ENCODE measurements at regions not wholly inside any gene's neighbourhood (a gene's known extent, or its start where the extent isn't known, plus 50 kb on each side); places are given as distances from the start of the nearest gene placed in this dataset.

DNA sequence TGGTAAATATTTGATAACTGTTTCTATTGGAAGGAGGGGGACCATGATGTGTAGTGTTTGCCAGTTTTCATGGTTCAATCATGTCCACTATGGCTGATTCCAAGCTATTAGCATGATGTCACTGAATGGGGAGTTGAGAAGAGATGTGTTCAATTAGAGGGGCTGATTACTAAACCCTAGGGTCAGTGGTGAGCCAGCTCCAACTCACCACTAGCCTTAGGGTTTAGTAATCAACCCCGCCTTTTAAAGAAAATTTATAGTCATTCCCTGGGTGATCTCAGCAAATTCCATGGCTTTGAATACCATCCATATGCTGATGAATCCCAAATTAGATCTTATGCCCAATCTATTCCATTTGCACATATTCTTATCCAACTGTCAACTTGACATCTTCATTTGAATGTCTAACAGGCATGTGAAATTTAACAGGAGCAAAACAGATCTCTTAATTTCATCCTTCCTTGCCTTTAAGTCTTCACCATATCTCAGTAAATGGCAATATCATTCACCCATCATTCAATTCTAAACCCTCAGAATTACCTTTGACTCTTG is 98.8 kb downstream of the GCNT1 start:
- ChIA-PET POLR2A (ENCODE audit: low non-redundant PET) (no interaction called here), CTCF (no interaction called here)
- no peak for TF ChIP-seq EZH2 (IDR thresholded peaks at IDR 0.05; ENCODE audit: borderline replicate concordance, low read depth, low read length, poor library complexity, severe bottlenecking)
- TF ChIP-seq, protein P1, sequence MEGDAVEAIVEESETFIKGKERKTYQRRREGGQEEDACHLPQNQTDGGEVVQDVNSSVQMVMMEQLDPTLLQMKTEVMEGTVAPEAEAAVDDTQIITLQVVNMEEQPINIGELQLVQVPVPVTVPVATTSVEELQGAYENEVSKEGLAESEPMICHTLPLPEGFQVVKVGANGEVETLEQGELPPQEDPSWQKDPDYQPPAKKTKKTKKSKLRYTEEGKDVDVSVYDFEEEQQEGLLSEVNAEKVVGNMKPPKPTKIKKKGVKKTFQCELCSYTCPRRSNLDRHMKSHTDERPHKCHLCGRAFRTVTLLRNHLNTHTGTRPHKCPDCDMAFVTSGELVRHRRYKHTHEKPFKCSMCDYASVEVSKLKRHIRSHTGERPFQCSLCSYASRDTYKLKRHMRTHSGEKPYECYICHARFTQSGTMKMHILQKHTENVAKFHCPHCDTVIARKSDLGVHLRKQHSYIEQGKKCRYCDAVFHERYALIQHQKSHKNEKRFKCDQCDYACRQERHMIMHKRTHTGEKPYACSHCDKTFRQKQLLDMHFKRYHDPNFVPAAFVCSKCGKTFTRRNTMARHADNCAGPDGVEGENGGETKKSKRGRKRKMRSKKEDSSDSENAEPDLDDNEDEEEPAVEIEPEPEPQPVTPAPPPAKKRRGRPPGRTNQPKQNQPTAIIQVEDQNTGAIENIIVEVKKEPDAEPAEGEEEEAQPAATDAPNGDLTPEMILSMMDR (conservative IDR thresholded peaks at IDR 0.05; ENCODE audit: low read depth, low read length) = no peak
- no peaks in the 10 kb centered on the region for H3K4me1 ChIP-seq (ENCODE audit: insufficient read depth, low read length, poor library complexity, severe bottlenecking)
- H3K36me3 ChIP-seq (ENCODE audit: insufficient read depth, low read length, poor library complexity, severe bottlenecking) = no peaks in the 10 kb centered on the region
- intact Hi-C loops (cut with micrococcal nuclease; ENCODE audit: unreplicated experiment) = no loop called here
- no peak overlapping the region for H3K4me3 ChIP-seq (ENCODE audit: low read depth, low read length, poor library complexity, severe bottlenecking)
- no peak for DNase-seq (ENCODE audit: low spot score)
- no peak overlapping the region for H3K27ac ChIP-seq (ENCODE audit: low read depth, low read length, poor library complexity, severe bottlenecking)
- no peaks in the 10 kb centered on the region for H3K9me3 ChIP-seq (ENCODE audit: low read depth, low read length, poor library complexity, severe bottlenecking)
- peaks cover 13% of the 10 kb centered on the region for H3K27me3 ChIP-seq (replicated peaks; ENCODE audit: insufficient read depth, low read depth, low read length, poor library complexity)
- BruUV-seq (replicated peaks) = no TSS peak

DNA sequence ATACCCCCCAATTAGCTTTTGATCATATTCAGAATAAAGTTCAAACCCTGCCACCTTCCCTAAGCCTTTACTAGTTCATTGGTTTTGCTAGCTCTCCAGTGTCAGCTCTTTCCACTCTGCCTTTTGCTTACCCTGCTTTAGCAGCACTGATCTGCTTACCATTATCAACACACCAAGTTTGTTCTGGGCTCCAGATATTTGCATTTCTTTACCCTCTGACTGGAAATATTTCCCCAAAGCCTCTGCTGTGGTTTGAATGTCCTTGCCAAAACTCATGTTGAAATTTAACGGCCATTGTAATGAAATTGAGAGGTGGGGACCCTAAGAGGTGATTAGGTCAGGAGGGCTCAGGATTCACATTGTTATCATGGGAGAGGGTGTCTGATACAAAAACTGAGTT is 99.5 kb downstream of the GCNT1 start:
- Histone ChIP-seq H3K9me3 (ENCODE audit: low read depth, low read length, poor library complexity, severe bottlenecking) (no peaks in the 10 kb centered on the region), H3K4me3 (ENCODE audit: low read depth, low read length, poor library complexity, severe bottlenecking) (no peak overlapping the region), H3K27me3 (replicated peaks; ENCODE audit: insufficient read depth, low read depth, low read length, poor library complexity) (peaks cover 13% of the 10 kb centered on the region), H3K36me3 (ENCODE audit: insufficient read depth, low read length, poor library complexity, severe bottlenecking) (no peaks in the 10 kb centered on the region), H3K4me1 (ENCODE audit: insufficient read depth, low read length, poor library complexity, severe bottlenecking) (no peaks in the 10 kb centered on the region), H3K27ac (ENCODE audit: low read depth, low read length, poor library complexity, severe bottlenecking) (no peak overlapping the region)
- intact Hi-C loops (cut with micrococcal nuclease; ENCODE audit: unreplicated experiment) = no loop called here
- TF ChIP-seq, protein P1 (conservative IDR thresholded peaks at IDR 0.05; ENCODE audit: low read depth, low read length) = no peak
- TF ChIP-seq EZH2 (IDR thresholded peaks at IDR 0.05; ENCODE audit: borderline replicate concordance, low read depth, low read length, poor library complexity, severe bottlenecking) = no peak
- ChIA-PET POLR2A (ENCODE audit: low non-redundant PET) (no interaction called here), CTCF (no interaction called here)
- DNase-seq (ENCODE audit: low spot score) = no peak
- BruUV-seq (replicated peaks) = no TSS peak

DNA sequence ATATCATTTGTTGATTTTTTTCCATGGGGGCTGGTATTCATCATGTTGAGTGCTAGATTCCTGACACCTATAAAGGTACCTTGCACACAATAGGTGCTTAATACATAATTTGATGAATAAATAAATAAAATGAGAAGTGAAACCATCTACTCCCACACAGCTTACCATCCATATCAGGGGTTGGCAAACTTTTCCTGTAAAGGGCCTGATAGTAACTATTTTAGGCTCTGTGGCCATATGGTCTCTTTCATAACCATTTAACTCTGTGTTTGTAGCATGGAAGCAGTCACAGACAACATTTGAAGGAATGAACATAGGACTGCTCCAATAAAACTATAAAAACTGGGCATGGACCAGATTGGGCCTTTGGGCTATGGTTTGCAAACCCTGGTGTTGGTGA is 100.3 kb downstream of the GCNT1 start:
- Histone ChIP-seq H3K9me3 (ENCODE audit: low read depth, low read length, poor library complexity, severe bottlenecking) (no peaks in the 10 kb centered on the region), H3K4me3 (ENCODE audit: low read depth, low read length, poor library complexity, severe bottlenecking) (no peak overlapping the region), H3K27ac (ENCODE audit: low read depth, low read length, poor library complexity, severe bottlenecking) (no peak overlapping the region), H3K4me1 (ENCODE audit: insufficient read depth, low read length, poor library complexity, severe bottlenecking) (no peaks in the 10 kb centered on the region), H3K36me3 (ENCODE audit: insufficient read depth, low read length, poor library complexity, severe bottlenecking) (no peaks in the 10 kb centered on the region), H3K27me3 (replicated peaks; ENCODE audit: insufficient read depth, low read depth, low read length, poor library complexity) (peaks cover 16% of the 10 kb centered on the region)
- no TSS peak for BruUV-seq (replicated peaks)
- ChIA-PET POLR2A (ENCODE audit: low non-redundant PET) (no interaction called here), CTCF (no interaction called here)
- TF ChIP-seq EZH2 (IDR thresholded peaks at IDR 0.05; ENCODE audit: borderline replicate concordance, low read depth, low read length, poor library complexity, severe bottlenecking) = no peak
- TF ChIP-seq, protein P1 (conservative IDR thresholded peaks at IDR 0.05; ENCODE audit: low read depth, low read length) = no peak
- DNase-seq (ENCODE audit: low spot score) = no peak
- intact Hi-C loops (cut with micrococcal nuclease; ENCODE audit: unreplicated experiment) = no loop called here
